Vagina (tissue), 2 donors: ENCODE measurements at regions not wholly inside any gene's neighbourhood (a gene's known extent, or its start where the extent isn't known, plus 50 kb on each side); places are given as distances from the start of the nearest gene placed in this dataset.

Experiments used
- DNase-seq, 2 donors: peaks; one replicate each; pipeline ENCODE4 v3.0.0-alpha.2; 2017; ENCODE audit errors: extremely low spot score in 2 of 2
- H3K27ac ChIP-seq: fragments of 200-600 bp; sonication (generic); one replicate; pipeline ENCODE4 v1.5.1; 2019
- H3K27me3 ChIP-seq: fragments of 200-600 bp; sonication (generic); one replicate; pipeline ENCODE4 v1.5.1; 2019
- H3K36me3 ChIP-seq, 2 donors: fragments of 200-600 bp; sonication (generic); one replicate each; pipeline ENCODE4 v1.5.1; 2017 to 2019
- H3K4me1 ChIP-seq: fragments of 200-600 bp; sonication (generic); one replicate; pipeline ENCODE4 v1.5.1; 2019
- H3K4me3 ChIP-seq, 2 donors: fragments of 200-600 bp; sonication (generic); 1 replicate in 1 of 2; 2 replicates in 1 of 2; pipeline ENCODE4 v1.5.1; 2016 to 2019
- H3K9me3 ChIP-seq: fragments of 200-600 bp; sonication (generic); one replicate; pipeline ENCODE4 v1.5.1; 2019
- POLR2A ChIP-seq, 2 donors: fragments of 450-650 bp; IDR thresholded peaks; one replicate each; pipeline ENCODE4 v1.6.1; 2017; ENCODE audit warnings: antibody characterized with exemption in 2 of 2, mild to moderate bottlenecking in 2 of 2, moderate library complexity in 2 of 2
- POLR2AphosphoS5 ChIP-seq, 2 donors: sonication (generic); formaldehyde crosslinking; IDR thresholded peaks; one replicate each; pipeline ENCODE4 v1.9.0; 2017; ENCODE audit warnings: antibody characterized with exemption in 2 of 2, mild to moderate bottlenecking in 2 of 2, low read depth in 1 of 2; ENCODE audit not compliant: insufficient read depth in 1 of 2
- intact Hi-C: fragments of 100-400 bp; cut with DNase I; formaldehyde crosslinking; loops from one replicate; pipeline ENCODE4 v1.15.1; 2023
- TF ChIP-seq, protein P1 (sequence below), 3 experiments: fragments of 450-650 bp in 2 of 3; fragments of 200-600 bp in 1 of 3; sonication (generic) in 1 of 3; IDR thresholded peaks; one replicate each; pipeline ENCODE4 v1.5.1; 2017 to 2019; ENCODE audit warnings: antibody characterized with exemption in 3 of 3, mild to moderate bottlenecking in 2 of 3, moderate library complexity in 2 of 3

- DNase-seq: no peak
- Histone ChIP-seq H3K4me1 (no peaks in the 10 kb centered on the region), H3K36me3 (no peaks in the 10 kb centered on the region), H3K27ac (no peak overlapping the region), H3K9me3 (no peaks in the 10 kb centered on the region), H3K27me3 (no peaks in the 10 kb centered on the region), H3K4me3 (no peak overlapping the region)
- TF ChIP-seq POLR2AphosphoS5 (IDR thresholded peaks at IDR 0.05; ENCODE audit: insufficient read depth in 1 of 2, low read depth in 1 of 2) (no peak), POLR2A (IDR thresholded peaks at IDR 0.05) (no peak)
- TF ChIP-seq, protein P1, sequence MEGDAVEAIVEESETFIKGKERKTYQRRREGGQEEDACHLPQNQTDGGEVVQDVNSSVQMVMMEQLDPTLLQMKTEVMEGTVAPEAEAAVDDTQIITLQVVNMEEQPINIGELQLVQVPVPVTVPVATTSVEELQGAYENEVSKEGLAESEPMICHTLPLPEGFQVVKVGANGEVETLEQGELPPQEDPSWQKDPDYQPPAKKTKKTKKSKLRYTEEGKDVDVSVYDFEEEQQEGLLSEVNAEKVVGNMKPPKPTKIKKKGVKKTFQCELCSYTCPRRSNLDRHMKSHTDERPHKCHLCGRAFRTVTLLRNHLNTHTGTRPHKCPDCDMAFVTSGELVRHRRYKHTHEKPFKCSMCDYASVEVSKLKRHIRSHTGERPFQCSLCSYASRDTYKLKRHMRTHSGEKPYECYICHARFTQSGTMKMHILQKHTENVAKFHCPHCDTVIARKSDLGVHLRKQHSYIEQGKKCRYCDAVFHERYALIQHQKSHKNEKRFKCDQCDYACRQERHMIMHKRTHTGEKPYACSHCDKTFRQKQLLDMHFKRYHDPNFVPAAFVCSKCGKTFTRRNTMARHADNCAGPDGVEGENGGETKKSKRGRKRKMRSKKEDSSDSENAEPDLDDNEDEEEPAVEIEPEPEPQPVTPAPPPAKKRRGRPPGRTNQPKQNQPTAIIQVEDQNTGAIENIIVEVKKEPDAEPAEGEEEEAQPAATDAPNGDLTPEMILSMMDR (IDR thresholded peaks at IDR 0.05): peak in 2 of 3 experiments; percentile 63 to 73
- intact Hi-C loops: no loop called here
Observed at GRCh38 chr18:27605107-27605834, 420.2 kb upstream of the CHST9 start.

DNA sequence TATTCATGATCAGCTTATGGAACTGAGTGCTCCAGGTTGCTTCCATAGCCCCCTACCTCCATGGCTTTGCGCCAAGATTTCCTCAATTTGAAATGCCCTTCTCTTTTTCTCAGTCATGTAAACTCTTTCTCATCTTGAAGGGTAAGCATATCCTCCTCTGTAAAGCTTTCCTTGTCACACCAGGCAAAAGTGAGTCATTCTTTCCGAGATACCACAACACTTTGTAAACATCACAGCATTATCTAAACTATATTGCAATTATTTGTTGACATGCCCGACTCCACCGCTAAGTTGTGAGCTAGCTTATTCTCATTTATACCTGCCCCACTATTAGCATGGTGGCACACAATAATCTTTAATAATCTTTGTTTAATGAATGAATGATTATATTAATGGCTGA lies 419.5 kb upstream of the CHST9 start:
- DNase-seq: no peak
- Histone ChIP-seq H3K27me3 (no peaks in the 10 kb centered on the region), H3K9me3 (no peaks in the 10 kb centered on the region), H3K27ac (no peak overlapping the region), H3K36me3 (no peaks in the 10 kb centered on the region), H3K4me3 (no peak overlapping the region), H3K4me1 (no peaks in the 10 kb centered on the region)
- TF ChIP-seq, protein P1 (IDR thresholded peaks at IDR 0.05): no peak
- TF ChIP-seq POLR2AphosphoS5 (IDR thresholded peaks at IDR 0.05; ENCODE audit: insufficient read depth in 1 of 2, low read depth in 1 of 2) (no peak), POLR2A (IDR thresholded peaks at IDR 0.05) (no peak)
- intact Hi-C loops: no loop called here

DNA sequence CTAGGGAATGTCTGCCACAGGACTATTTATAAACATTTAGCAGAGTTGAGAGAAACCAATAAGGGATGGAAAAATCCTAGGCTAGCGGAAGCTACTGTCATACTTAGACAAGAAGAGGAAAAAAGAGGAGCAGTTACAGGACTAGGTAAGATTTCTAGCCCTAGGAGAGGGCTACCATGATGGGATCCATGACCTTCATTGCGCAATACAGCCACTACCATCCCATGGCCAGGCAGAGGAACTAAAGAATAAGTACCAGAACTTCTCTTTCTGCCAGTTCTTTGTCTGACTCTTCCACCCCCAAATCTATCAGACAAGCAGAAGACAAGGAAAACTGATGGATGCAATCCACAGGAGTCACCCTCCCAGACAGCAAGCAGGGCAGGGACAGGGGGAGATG lies 417.0 kb upstream of the CHST9 start:
- no peak overlapping the region for H3K27ac ChIP-seq
- H3K27me3 ChIP-seq: no peaks in the 10 kb centered on the region
- no peak overlapping the region for H3K4me3 ChIP-seq
- H3K9me3 ChIP-seq: no peaks in the 10 kb centered on the region
- H3K36me3 ChIP-seq: no peaks in the 10 kb centered on the region
- H3K4me1 ChIP-seq: no peaks in the 10 kb centered on the region
- no peak for DNase-seq
- TF ChIP-seq POLR2A (IDR thresholded peaks at IDR 0.05) (no peak), POLR2AphosphoS5 (IDR thresholded peaks at IDR 0.05; ENCODE audit: insufficient read depth in 1 of 2, low read depth in 1 of 2) (no peak)
- TF ChIP-seq, protein P1 (IDR thresholded peaks at IDR 0.05): no peak
- intact Hi-C loops: no loop called here

DNA sequence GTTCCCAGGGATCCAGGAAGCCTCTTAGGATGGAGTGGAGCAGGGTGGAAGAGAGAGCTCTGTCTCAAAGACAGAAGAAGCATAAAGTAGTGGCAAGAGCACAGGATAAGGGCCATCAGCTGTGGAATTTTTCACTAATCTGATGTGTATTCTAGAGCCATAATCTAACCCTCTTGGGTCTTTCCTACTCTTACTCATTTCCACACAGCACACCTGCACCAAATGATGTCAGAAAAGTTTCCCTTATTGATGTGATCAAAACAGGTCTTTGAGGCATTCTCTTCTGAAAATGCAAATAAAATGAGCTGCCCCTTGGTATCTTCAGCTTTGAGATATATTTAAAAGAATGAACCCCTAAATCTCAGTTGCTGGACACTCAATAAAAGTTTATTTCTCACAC lies 415.1 kb upstream of the CHST9 start:
- no peak for DNase-seq
- H3K9me3 ChIP-seq: no peaks in the 10 kb centered on the region
- no peaks in the 10 kb centered on the region for H3K27me3 ChIP-seq
- no peaks in the 10 kb centered on the region for H3K36me3 ChIP-seq
- no peaks in the 10 kb centered on the region for H3K4me1 ChIP-seq
- H3K27ac ChIP-seq: no peak overlapping the region
- no peak overlapping the region for H3K4me3 ChIP-seq
- TF ChIP-seq, protein P1 (IDR thresholded peaks at IDR 0.05): no peak
- TF ChIP-seq POLR2AphosphoS5 (IDR thresholded peaks at IDR 0.05; ENCODE audit: insufficient read depth in 1 of 2, low read depth in 1 of 2): no peak
- TF ChIP-seq POLR2A (IDR thresholded peaks at IDR 0.05): no peak
- intact Hi-C loops: no loop called here

DNA sequence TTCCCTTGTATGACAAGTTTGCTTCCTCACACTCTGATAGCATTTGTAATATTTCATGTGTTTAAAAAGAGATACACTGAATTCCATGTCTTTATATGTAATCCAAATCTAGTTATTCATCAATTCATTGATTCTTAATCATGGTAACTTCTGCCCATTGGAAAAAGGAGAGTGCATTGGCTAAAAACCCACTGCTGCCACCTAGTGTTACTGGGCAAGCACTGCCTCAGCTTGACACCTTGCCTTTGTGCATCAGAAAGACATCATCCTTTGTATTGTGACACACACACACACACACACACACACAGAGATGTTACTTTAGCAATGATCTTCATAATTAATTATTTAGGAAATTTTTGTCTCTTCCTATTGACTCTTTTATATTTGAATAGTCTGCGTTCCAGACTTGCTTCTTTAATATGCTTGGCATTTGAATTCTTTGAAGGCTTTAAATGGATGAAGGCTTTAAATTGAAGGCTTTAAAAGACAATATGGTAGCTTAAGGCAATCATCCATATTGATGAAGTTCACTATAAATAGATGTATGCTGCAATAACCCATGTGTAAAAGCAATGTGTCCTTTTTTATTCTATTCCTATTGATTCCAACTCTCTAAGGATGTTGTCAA lies 414.2 kb upstream of the CHST9 start:
- no peak for DNase-seq
- no peaks in the 10 kb centered on the region for H3K9me3 ChIP-seq
- intact Hi-C loops: no loop called here

More for the DNA sequence above, 414.2 kb upstream of the CHST9 start:
- Histone ChIP-seq H3K27ac (no peak overlapping the region), H3K4me3 (no peak overlapping the region), H3K4me1 (no peaks in the 10 kb centered on the region), H3K36me3 (no peaks in the 10 kb centered on the region), H3K27me3 (no peaks in the 10 kb centered on the region)
- TF ChIP-seq POLR2A (IDR thresholded peaks at IDR 0.05): no peak
- TF ChIP-seq, protein P1 (IDR thresholded peaks at IDR 0.05): peak; percentile 34 to 68 (median 62)
- TF ChIP-seq POLR2AphosphoS5 (IDR thresholded peaks at IDR 0.05; ENCODE audit: insufficient read depth in 1 of 2, low read depth in 1 of 2): no peak
